Colonic mucosa (tissue), 4 donors: ENCODE measurements at regions not wholly inside any gene's neighbourhood (a gene's known extent, or its start where the extent isn't known, plus 50 kb on each side); places are given as distances from the start of the nearest gene placed in this dataset.

Source experiments
- DNase-seq: peaks from one replicate; pipeline ENCODE4 v3.0.0-alpha.2; 2020
- H3K27ac ChIP-seq: fragments of 200-600 bp; one replicate; pipeline ENCODE4 v1.8.0; 2021
- H3K27me3 ChIP-seq: fragments of 200-600 bp; one replicate; pipeline ENCODE4 v1.8.0; 2021
- H3K36me3 ChIP-seq: fragments of 200-600 bp; one replicate; pipeline ENCODE4 v1.8.0; 2021
- H3K4me1 ChIP-seq: fragments of 200-600 bp; one replicate; pipeline ENCODE4 v1.8.0; 2021; ENCODE audit warnings: mild to moderate bottlenecking
- H3K4me3 ChIP-seq: fragments of 200-600 bp; one replicate; pipeline ENCODE4 v1.8.0; 2021
- H3K9ac ChIP-seq, 2 donors: one replicate each; pipeline ENCODE4 v1.7.0; 2013; ENCODE audit warnings: control low read depth in 2 of 2, low read depth in 2 of 2, low read length in 2 of 2
- H3K9me3 ChIP-seq: fragments of 200-600 bp; one replicate; pipeline ENCODE4 v1.8.0; 2021
- intact Hi-C: fragments of 100-400 bp; cut with DNase I; formaldehyde crosslinking; loops from one replicate; pipeline ENCODE4 v1.14.1; 2022
- TF ChIP-seq, protein P1 (sequence below): fragments of 200-600 bp; IDR thresholded peaks from one replicate; pipeline ENCODE4 v1.8.0; 2022; ENCODE audit warnings: antibody characterized with exemption, mild to moderate bottlenecking
- donor health status: healthy.
- donor health status: DM: no; HTN: no; CAD: no.
- donor health status: DM: no; HTN: no; CAD: no.

DNA sequence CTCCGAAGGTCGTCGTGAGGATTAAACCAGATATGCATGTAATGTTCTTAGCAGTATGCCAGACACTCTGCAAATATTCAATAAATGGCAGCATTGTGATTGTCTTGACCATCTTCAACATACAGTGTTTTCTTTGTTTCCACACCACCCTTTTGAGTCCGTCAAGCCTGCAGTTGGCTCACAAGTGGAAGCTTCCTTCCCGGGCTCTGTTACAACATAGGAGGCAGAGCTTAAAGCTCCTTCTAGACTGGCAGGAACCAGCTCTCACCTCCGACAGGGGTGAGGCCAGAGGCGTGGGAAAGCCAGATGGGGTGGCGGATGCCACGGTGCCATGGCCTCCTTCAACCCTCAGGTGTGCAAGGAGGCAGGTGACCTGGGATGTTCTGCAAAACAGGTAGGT, 138.3 kb downstream of the FOXL1 start:
- Histone ChIP-seq H3K27ac (no peak overlapping the region), H3K27me3 (no peaks in the 10 kb centered on the region), H3K4me3 (no peak overlapping the region), H3K9me3 (no peaks in the 10 kb centered on the region), H3K9ac (no peak overlapping the region), H3K4me1 (no peaks in the 10 kb centered on the region), H3K36me3 (no peaks in the 10 kb centered on the region)
- intact Hi-C loops = no loop called here
- no peak for DNase-seq
- TF ChIP-seq, protein P1, sequence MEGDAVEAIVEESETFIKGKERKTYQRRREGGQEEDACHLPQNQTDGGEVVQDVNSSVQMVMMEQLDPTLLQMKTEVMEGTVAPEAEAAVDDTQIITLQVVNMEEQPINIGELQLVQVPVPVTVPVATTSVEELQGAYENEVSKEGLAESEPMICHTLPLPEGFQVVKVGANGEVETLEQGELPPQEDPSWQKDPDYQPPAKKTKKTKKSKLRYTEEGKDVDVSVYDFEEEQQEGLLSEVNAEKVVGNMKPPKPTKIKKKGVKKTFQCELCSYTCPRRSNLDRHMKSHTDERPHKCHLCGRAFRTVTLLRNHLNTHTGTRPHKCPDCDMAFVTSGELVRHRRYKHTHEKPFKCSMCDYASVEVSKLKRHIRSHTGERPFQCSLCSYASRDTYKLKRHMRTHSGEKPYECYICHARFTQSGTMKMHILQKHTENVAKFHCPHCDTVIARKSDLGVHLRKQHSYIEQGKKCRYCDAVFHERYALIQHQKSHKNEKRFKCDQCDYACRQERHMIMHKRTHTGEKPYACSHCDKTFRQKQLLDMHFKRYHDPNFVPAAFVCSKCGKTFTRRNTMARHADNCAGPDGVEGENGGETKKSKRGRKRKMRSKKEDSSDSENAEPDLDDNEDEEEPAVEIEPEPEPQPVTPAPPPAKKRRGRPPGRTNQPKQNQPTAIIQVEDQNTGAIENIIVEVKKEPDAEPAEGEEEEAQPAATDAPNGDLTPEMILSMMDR = no peak

DNA sequence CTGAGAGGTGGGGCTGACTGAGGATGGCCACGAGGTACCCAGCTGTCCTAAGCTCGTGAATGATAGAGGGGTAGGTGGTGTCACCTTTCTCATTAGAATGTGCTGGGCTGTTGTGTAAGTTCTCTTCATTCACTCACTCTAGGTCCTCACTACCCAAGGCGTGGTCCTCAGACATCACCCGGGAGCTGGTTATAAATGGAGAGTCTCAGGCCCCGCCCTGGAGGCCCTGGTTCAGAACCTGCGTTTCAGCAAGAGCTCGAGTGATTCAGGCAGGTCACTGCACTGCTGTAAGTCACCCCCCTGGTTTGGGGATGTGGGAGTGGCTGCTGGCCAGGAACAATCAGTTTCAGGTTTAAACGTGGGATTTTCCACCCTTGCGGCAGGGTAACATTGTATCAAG, 139.8 kb downstream of the FOXL1 start:
- Histone ChIP-seq H3K9me3 (no peaks in the 10 kb centered on the region), H3K27me3 (no peaks in the 10 kb centered on the region), H3K4me1 (no peaks in the 10 kb centered on the region), H3K36me3 (no peaks in the 10 kb centered on the region), H3K4me3 (no peak overlapping the region), H3K9ac (no peak overlapping the region), H3K27ac (no peak overlapping the region)
- intact Hi-C loops = no loop called here
- TF ChIP-seq, protein P1 = no peak
- no peak for DNase-seq

DNA sequence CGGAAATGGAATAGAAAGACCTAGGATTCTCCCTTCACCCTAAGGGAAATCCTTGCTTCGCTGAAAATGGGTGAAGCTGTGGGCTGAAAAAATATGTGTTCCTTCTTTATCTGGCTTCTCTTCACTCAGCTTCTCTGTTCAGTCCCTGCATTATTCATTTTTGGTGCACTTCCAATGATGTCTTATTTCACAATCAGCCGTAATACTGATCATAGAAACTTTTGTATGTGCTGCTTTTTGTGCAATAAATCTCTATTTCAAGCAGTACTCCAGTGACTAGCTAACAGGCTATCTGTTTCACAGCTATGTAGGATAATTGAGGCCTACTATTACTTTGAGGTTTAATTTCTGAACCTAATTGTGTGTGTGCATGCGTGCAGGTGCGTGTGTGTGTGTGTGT, 144.6 kb downstream of the FOXL1 start:
- TF ChIP-seq, protein P1 = no peak
- no peaks in the 10 kb centered on the region for H3K36me3 ChIP-seq
- H3K27me3 ChIP-seq = no peaks in the 10 kb centered on the region
- H3K27ac ChIP-seq = no peak overlapping the region
- H3K4me3 ChIP-seq = no peak overlapping the region
- H3K9me3 ChIP-seq = no peaks in the 10 kb centered on the region
- H3K4me1 ChIP-seq = no peaks in the 10 kb centered on the region
- H3K9ac ChIP-seq = no peak overlapping the region
- intact Hi-C loops = no loop called here
- no peak for DNase-seq

DNA sequence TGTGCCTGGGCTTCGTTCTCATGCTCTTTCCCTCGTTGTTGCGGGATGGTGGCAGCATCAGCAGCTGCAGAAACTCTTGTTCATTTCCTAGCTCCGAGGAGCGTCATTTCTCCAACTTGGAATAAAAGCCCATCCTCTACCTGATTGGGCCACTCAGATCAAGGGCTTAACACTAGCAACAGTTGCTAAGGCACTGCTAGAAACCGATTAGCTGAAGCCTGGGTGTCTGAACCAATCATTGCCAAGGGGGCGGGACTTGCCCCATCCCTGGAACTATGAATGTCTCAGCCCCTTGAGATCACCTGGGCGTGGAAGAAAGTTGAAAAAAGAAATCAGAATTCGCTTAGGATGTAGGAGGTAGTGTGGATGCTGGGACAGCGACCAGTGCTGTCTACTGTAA, 145.3 kb downstream of the FOXL1 start:
- Histone ChIP-seq H3K4me1 (no peaks in the 10 kb centered on the region), H3K4me3 (no peak overlapping the region), H3K9ac (no peak overlapping the region), H3K27ac (no peak overlapping the region), H3K27me3 (no peaks in the 10 kb centered on the region), H3K36me3 (no peaks in the 10 kb centered on the region), H3K9me3 (no peaks in the 10 kb centered on the region)
- DNase-seq = no peak
- TF ChIP-seq, protein P1 = no peak
- intact Hi-C loops = no loop called here

DNA sequence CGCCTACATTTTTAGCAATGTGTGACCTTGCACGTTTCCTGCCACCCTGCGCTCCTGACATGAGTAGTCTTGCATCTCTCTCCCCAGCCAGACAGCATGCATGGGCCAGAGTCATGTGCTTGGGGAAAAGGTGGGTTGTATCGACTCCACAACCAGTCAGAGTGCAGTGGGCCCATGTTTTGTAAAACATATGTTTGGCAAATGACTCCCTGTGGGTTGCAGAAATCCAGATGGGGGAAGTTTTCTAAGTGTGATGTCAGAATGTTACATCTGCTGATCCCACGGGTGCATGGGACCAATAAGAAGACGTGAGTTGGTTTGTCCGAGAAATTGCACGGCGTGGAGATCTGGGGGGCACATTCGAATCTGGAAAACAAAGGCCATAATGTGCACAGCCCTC, 147.1 kb downstream of the FOXL1 start:
- no peaks in the 10 kb centered on the region for H3K4me1 ChIP-seq
- TF ChIP-seq, protein P1 = no peak
- peaks cover 2% of the 10 kb centered on the region for H3K27me3 ChIP-seq
- no peak overlapping the region for H3K4me3 ChIP-seq
- H3K9me3 ChIP-seq = no peaks in the 10 kb centered on the region
- no peak overlapping the region for H3K9ac ChIP-seq
- H3K27ac ChIP-seq = no peak overlapping the region
- H3K36me3 ChIP-seq = no peaks in the 10 kb centered on the region
- intact Hi-C loops = no loop called here
- DNase-seq = no peak

DNA sequence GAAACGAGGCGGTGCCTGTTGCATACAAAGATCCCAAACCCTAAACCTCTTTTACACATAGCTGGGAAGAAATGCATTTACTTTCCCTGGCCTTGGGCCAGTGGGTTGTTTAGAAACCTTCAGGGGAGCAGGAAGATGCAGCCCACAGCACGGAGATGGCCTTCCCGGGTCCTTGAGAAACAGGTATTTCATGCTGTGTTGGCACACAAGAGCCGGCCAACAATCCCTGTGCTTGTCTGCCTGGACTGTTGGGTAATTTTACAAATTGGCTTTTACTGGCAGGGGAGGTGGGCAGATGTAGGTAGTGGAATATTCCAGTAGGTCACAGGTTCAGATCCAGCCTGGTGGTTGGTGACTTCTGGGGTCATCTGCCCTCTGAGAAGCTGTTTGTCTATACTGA, 148.0 kb downstream of the FOXL1 start:
- no peak overlapping the region for H3K9ac ChIP-seq
- no peak overlapping the region for H3K4me3 ChIP-seq
- no peak overlapping the region for H3K27ac ChIP-seq
- intact Hi-C loops = no loop called here
- no peaks in the 10 kb centered on the region for H3K36me3 ChIP-seq
- H3K4me1 ChIP-seq = no peaks in the 10 kb centered on the region
- no peak for DNase-seq
- TF ChIP-seq, protein P1 = no peak
- H3K27me3 ChIP-seq = peaks cover 3% of the 10 kb centered on the region
- H3K9me3 ChIP-seq = no peaks in the 10 kb centered on the region
